Thoracic aorta (tissue), 2 donors: ENCODE measurements at regions not wholly inside any gene's neighbourhood (a gene's known extent, or its start where the extent isn't known, plus 50 kb on each side); places are given as distances from the start of the nearest gene placed in this dataset.

ENCODE experiments used
- ATAC-seq: fragments of 150-250 bp; one replicate; pipeline ENCODE4 v1.8.0; 2017; ENCODE audit warnings: low read depth; ENCODE audit not compliant: insufficient number of reproducible peaks, low FRiP score
- DNase-seq: peaks from one replicate; pipeline ENCODE4 v3.0.0-alpha.2; 2020; ENCODE audit warnings: low spot score
- H3K27ac ChIP-seq, 2 donors: fragments of 200-600 bp; sonication (generic); 1 replicate in 1 of 2; 2 replicates in 1 of 2; pipeline ENCODE4 v1.5.1; 2016; ENCODE audit warnings: mild to moderate bottlenecking in 2 of 2, moderate library complexity in 2 of 2
- H3K27me3 ChIP-seq: fragments of 200-600 bp; sonication (generic); replicated peaks from 2 replicates; pipeline ENCODE4 v1.6.0; 2016; ENCODE audit warnings: mild to moderate bottlenecking; ENCODE audit not compliant: insufficient read depth
- H3K36me3 ChIP-seq: fragments of 200-600 bp; sonication (generic); one replicate; pipeline ENCODE4 v1.5.1; 2016
- H3K4me1 ChIP-seq, 2 donors: fragments of 200-600 bp; sonication (generic); 1 replicate in 1 of 2; 2 replicates in 1 of 2; pipeline versions ENCODE4 v1.5.1 to v1.6.0; 2016; ENCODE audit warnings: low read depth in 2 of 2, mild to moderate bottlenecking in 1 of 2; ENCODE audit not compliant: control insufficient read depth in 1 of 2
- H3K4me3 ChIP-seq: fragments of 200-600 bp; sonication (generic); 2 replicates; pipeline ENCODE4 v1.5.1; 2016; ENCODE audit warnings: mild to moderate bottlenecking
- H3K9me3 ChIP-seq: fragments of 200-600 bp; sonication (generic); 2 replicates; pipeline ENCODE4 v1.5.1; 2016
- CTCF ChIP-seq: fragments of 200-600 bp; sonication (generic); IDR thresholded peaks from one replicate; pipeline ENCODE4 v1.5.1; 2019; ENCODE audit warnings: antibody characterized with exemption

- Histone ChIP-seq H3K4me3 (no peak overlapping the region), H3K9me3 (no peaks in the 10 kb centered on the region), H3K36me3 (no peaks in the 10 kb centered on the region), H3K27me3 (no peaks in the 10 kb centered on the region), H3K4me1 (no peaks in the 10 kb centered on the region), H3K27ac (no peak overlapping the region)
- no peak for DNase-seq
- ATAC-seq, result no peak
- no peak for TF ChIP-seq CTCF
Observed at GRCh38 chr4:54575919-54576318, 81.8 kb upstream of the KIT start.

- no peaks in the 10 kb centered on the region for H3K9me3 ChIP-seq
- H3K27me3 ChIP-seq, result no peaks in the 10 kb centered on the region
- no peak overlapping the region for H3K4me3 ChIP-seq
- TF ChIP-seq CTCF, result no peak
- H3K36me3 ChIP-seq, result no peaks in the 10 kb centered on the region
- no peaks in the 10 kb centered on the region for H3K4me1 ChIP-seq
- H3K27ac ChIP-seq, result no peak overlapping the region
- ATAC-seq (no peak), DNase-seq (no peak)
Observed at GRCh38 chr4:54581807-54582206, 76.0 kb upstream of the KIT start.

- DNase-seq (no peak), ATAC-seq (no peak)
- no peaks in the 10 kb centered on the region for H3K9me3 ChIP-seq
- H3K4me1 ChIP-seq, result no peaks in the 10 kb centered on the region
- H3K4me3 ChIP-seq, result no peak overlapping the region
- TF ChIP-seq CTCF, result no peak
- H3K27ac ChIP-seq, result no peak overlapping the region
- no peaks in the 10 kb centered on the region for H3K36me3 ChIP-seq
- no peaks in the 10 kb centered on the region for H3K27me3 ChIP-seq
Observed at GRCh38 chr4:54585321-54586000, 72.3 kb upstream of the KIT start.

GRCh38 chr4:54586320-54586955 is 71.3 kb upstream of the KIT start:
- H3K4me1 ChIP-seq, result no peaks in the 10 kb centered on the region
- no peaks in the 10 kb centered on the region for H3K27me3 ChIP-seq
- no peak for ATAC-seq
- no peak overlapping the region for H3K4me3 ChIP-seq
- no peak for TF ChIP-seq CTCF
- H3K9me3 ChIP-seq, result no peaks in the 10 kb centered on the region
- no peaks in the 10 kb centered on the region for H3K36me3 ChIP-seq
- DNase-seq, result no peak
- no peak overlapping the region for H3K27ac ChIP-seq

GRCh38 chr4:54587107-54587891 is 70.5 kb upstream of the KIT start:
- Histone ChIP-seq H3K27me3 (no peaks in the 10 kb centered on the region), H3K4me1 (no peaks in the 10 kb centered on the region), H3K4me3 (no peak overlapping the region), H3K27ac (no peak overlapping the region), H3K36me3 (no peaks in the 10 kb centered on the region), H3K9me3 (no peaks in the 10 kb centered on the region)
- DNase-seq (no peak), ATAC-seq (no peak)
- TF ChIP-seq CTCF, result no peak
